NCI-H524 (cell line): ENCODE measurements at regions not wholly inside any gene's neighbourhood (a gene's known extent, or its start where the extent isn't known, plus 50 kb on each side); places are given as distances from the start of the nearest gene placed in this dataset.

Source experiments
- DNase-seq, 2 experiments: peaks; one replicate each; lab custom pipeline; 2025; lab: John Stamatoyannopoulos, UW

DNA sequence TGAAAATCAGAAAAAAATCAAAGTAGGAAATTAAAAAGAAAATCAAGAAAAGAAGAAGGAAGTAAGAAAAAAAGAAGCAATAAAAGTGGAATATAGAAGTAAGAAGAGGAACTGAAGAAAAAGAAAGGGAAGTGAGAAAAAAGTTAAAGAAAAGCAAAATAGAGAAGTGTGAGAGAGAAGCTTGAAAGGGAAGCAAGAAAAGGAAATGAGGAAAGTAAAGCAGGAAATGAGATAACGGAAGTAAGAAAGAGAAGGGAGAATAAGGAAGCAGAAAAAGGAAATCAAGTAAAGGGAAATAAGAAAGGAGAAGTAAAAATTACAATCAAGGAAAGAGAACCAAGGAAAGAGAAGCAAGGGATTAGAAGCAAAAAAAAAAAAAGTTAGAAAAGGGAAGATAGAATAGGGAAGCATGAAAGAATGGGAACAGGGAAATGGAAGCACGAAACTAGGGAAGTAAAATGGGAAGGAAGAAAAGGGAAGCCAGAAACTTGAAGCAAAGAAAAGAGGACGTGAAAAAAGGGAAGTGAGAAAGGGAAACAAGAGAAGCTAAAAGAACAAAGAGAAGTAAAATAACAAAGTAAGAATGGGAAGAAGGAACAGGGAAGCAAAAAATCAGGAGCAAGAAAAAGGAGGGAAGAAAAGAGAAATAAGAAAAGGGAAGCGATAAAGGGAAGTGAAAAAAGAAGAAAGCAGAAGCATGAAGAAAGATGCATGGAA is 243.3 kb upstream of the NCKAP5 start:
- no peak for DNase-seq

GRCh38 chr2:133812826-133813617 is 244.8 kb upstream of the NCKAP5 start:
- peak in 1 of 2 experiments; percentile 8 for DNase-seq

GRCh38 chr2:133814890-133815289 is 246.6 kb upstream of the NCKAP5 start:
- no peak for DNase-seq

- DNase-seq, result no peak
Observed at GRCh38 chr2:133816037-133816436, 247.8 kb upstream of the NCKAP5 start.

- DNase-seq, result no peak
Observed at GRCh38 chr2:133817680-133818566, 249.7 kb upstream of the NCKAP5 start.

GRCh38 chr2:133818661-133819060 is 250.4 kb upstream of the NCKAP5 start:
- DNase-seq, result no peak

GRCh38 chr2:133819906-133820305 is 251.6 kb upstream of the NCKAP5 start:
- DNase-seq, result peak; percentile 36 to 77

DNA sequence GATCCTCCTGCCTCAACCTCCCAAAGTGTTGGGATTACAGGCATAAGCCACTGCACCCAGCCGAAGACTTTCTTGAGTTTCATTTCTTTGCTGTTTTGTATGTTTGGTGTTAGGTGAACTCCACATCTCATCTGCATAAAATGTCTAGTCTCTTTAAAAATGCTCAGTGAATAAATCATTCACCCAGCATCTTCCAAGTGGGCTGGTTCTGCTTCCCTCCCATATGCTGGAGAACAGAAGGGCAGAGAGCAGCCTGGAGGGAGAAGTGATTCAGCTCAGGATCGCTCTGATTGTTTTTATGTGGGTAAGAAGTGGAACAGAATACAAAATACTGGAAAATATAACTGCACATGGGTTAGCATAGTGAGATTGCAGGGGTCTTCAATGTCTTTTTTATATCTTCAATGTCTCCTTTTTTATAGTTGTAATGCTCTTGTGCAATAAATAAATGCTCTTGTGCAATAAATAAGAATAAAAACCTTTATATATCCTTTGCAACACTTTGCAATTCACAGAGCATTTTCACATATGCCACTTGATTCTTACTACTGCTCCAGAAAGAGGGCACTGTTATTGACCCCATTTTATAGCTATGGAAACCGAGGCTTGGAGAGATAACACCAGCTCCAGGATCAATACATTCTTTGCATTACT is 253.0 kb upstream of the NCKAP5 start:
- DNase-seq, result peak in 1 of 2 experiments; percentile 18

DNA sequence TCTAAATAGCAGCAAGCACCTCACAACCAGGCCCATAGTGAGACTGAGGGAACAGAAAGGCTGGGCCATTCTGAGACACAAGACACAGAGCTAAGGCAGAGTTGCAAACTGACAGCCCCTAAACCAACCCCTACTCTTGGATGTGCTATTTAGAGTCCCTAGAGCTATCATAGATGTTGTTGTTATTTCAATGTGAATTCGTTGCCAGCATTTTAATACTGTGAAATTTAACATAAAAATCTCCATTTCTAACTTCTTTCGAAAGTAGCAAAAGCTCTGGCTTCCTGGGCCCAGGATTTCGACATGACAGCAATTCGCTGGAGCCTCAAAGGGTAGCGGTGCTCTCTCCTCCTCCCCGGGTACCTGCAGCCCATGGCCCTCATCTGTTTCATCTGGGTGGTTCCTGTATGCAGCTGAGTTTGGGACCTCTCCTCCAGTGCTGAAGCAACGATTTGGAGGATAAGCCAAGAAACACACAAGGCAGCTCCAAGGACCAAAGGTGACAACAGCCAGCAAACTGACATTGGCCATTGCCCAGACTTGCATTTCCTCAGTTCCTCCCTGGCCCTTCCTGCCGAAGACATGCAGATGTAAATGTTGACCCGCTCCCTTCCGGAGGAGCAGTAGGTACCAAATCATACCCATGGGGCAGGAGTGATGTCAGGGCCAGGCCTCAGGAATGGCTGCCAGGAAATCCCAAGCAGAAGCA is 254.4 kb upstream of the NCKAP5 start:
- no peak for DNase-seq

- DNase-seq, result no peak
Observed at GRCh38 chr2:133823226-133823550, 254.9 kb upstream of the NCKAP5 start.

DNA sequence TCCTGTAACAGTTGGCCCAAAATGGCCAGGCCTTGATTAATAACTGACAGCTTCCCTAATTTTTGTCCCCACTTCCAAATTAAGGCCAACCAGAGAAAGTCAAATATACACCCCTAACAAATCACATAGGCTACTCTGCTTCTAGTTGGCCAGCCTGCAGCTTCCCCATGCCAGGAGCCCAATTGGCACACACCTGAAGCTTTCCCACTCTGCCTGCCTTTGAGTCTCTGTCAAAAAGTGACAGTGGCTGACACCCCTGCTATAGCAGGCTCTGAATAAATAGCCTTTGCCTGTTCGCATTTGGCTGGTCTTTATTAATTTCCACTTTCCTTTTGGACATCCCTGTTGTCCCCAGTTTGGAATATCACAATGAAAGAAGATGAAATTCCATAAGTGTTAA is 256.6 kb upstream of the NCKAP5 start:
- no peak for DNase-seq

DNA sequence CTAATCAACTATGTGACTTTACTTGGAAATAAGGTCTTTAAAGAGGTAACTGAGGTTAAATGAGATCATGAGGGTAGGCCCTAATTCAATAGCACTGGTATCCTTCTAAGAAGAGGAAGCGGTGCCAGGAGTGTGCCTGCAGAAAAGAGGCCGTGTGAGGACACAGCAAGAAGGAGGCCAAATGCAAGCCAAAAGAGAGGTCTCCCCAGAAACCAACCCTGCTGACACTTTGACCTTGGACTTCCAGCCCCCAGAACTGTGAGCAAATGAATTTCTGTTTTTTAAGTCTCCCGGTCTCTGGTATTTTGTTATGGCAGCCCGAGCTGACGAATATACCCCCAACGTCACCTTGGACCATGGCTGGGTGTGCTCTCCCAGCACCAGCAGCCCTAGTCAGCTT is 257.5 kb upstream of the NCKAP5 start:
- no peak for DNase-seq

DNA sequence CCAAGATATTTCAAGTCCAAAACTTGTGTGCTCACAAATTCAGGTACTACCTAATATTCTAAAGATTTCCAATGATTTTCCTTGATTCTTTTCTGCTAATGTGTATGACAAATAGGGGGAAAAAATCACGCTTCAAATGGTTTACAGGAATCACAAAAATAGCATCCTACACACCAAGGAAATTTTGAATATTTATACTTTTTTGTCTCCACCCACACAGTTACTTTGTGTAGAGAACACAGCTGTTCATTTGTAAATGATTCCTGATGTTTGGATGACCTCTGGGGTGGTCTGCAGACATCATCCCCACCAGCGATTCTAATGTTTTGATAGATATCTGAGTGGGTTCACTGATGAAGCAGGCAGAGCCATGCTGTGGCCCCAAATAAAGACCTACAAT is 260.6 kb upstream of the NCKAP5 start:
- DNase-seq, result no peak

- no peak for DNase-seq
Observed at GRCh38 chr2:133829450-133830020, 261.3 kb upstream of the NCKAP5 start.

- DNase-seq, result no peak
Observed at GRCh38 chr2:133833746-133834145, 265.5 kb upstream of the NCKAP5 start.

- DNase-seq, result no peak
Observed at GRCh38 chr2:133835821-133836619, 267.8 kb upstream of the NCKAP5 start.

DNA sequence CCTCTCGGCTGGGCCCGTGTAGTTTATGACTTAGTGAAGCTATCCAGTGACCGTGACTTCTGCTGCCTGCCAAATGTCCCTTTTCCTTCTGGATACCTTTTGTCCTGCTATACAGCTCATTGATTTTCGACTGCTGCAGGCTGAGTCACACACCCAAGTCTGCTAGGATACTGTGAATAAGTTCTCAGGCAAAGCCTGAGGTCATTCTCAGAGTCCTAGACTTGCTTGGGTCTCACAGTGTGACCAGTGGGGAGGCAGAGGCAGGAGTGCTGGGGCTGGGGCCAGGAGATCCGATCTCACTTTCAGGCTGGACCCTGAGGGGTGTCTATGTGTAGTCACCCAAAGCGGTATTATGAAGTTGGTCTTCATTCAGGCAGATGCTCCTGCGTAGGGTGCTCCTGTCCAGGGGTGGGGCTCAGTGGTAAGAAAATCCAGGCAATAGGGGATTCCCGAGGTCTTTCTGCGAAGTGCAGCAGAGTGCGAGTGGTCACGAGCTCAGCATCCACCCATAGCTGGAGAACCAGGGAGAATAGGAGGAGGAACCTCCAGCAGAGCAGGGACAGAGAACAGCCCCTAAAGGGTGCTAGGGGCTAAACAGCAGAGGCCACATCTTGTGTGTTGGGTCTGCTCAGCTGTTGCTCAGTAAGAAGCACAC is 268.6 kb upstream of the NCKAP5 start:
- no peak for DNase-seq

GRCh38 chr2:133837441-133838094 is 269.3 kb upstream of the NCKAP5 start:
- DNase-seq, result peak; percentile 91 to 97
